Osteocyte (in vitro differentiated cells): ENCODE measurements at regions not wholly inside any gene's neighbourhood (a gene's known extent, or its start where the extent isn't known, plus 50 kb on each side); places are given as distances from the start of the nearest gene placed in this dataset.

ENCODE experiments used
- DNase-seq: peaks from one replicate; pipeline ENCODE4 v3.0.0; 2021; ENCODE audit warnings: mixed read lengths; ENCODE audit not compliant: unreplicated experiment; ENCODE audit errors: extremely low spot score
- H3K27ac Mint-ChIP-seq: one replicate; pipeline ENCODE4 v1.8.0; 2021; ENCODE audit warnings: mild to moderate bottlenecking, mixed read lengths; ENCODE audit not compliant: unreplicated experiment
- H3K27me3 Mint-ChIP-seq: one replicate; pipeline ENCODE4 v1.8.0; 2021; ENCODE audit warnings: mixed read lengths; ENCODE audit not compliant: unreplicated experiment
- H3K36me3 Mint-ChIP-seq: one replicate; pipeline ENCODE4 v1.8.0; 2021; ENCODE audit warnings: mixed read lengths; ENCODE audit not compliant: unreplicated experiment
- H3K4me1 Mint-ChIP-seq: one replicate; pipeline ENCODE4 v1.8.0; 2021; ENCODE audit warnings: mixed read lengths; ENCODE audit not compliant: unreplicated experiment
- H3K4me3 Mint-ChIP-seq: one replicate; pipeline ENCODE4 v1.8.0; 2021; ENCODE audit warnings: mild to moderate bottlenecking, moderate library complexity, mixed read lengths; ENCODE audit not compliant: unreplicated experiment
- H3K9me3 Mint-ChIP-seq: one replicate; pipeline ENCODE4 v1.8.0; 2021; ENCODE audit warnings: mixed read lengths; ENCODE audit not compliant: unreplicated experiment
- TF ChIP-seq, protein P1 (sequence below): fragments of 200-600 bp; sonication (generic); IDR thresholded peaks from 2 replicates; pipeline ENCODE4 v1.5.0; 2021; ENCODE audit warnings: antibody characterized with exemption, mild to moderate bottlenecking, moderate library complexity

DNA sequence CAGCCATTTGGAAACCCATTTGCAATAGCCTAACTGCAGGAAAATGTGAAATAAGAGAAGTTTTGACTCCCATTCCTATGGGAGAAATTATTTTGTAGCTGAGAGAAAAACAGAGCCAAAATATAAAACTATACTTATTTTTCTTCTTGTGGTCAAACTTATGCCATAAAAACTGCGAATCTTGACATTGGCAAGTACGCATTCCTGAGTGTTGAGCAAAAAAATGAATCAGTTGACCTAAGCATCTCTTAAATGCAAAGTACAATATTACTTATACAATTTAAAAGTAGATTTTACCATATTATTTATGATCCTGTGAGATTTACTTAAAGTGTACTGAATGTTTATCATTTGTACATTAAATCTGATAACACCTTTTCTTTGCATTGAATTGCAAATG is 50.1 kb upstream of the CMC1 start:
- TF ChIP-seq, protein P1, sequence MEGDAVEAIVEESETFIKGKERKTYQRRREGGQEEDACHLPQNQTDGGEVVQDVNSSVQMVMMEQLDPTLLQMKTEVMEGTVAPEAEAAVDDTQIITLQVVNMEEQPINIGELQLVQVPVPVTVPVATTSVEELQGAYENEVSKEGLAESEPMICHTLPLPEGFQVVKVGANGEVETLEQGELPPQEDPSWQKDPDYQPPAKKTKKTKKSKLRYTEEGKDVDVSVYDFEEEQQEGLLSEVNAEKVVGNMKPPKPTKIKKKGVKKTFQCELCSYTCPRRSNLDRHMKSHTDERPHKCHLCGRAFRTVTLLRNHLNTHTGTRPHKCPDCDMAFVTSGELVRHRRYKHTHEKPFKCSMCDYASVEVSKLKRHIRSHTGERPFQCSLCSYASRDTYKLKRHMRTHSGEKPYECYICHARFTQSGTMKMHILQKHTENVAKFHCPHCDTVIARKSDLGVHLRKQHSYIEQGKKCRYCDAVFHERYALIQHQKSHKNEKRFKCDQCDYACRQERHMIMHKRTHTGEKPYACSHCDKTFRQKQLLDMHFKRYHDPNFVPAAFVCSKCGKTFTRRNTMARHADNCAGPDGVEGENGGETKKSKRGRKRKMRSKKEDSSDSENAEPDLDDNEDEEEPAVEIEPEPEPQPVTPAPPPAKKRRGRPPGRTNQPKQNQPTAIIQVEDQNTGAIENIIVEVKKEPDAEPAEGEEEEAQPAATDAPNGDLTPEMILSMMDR = no peak

More for the DNA sequence above, 50.1 kb upstream of the CMC1 start:
- Mint-ChIP-seq H3K27me3 (no peaks in the 10 kb centered on the region), H3K4me3 (no peak overlapping the region), H3K27ac (no peak overlapping the region), H3K4me1 (no peaks in the 10 kb centered on the region), H3K9me3 (no peaks in the 10 kb centered on the region), H3K36me3 (no peaks in the 10 kb centered on the region)
- no peak for DNase-seq
